Hematopoietic multipotent progenitor cell treated with erythropoietin and hydrocortisone succinate and interleukin-3 and kit ligand, for 4 days (in vitro differentiated cells): ENCODE measurements at regions not wholly inside any gene's neighbourhood (a gene's known extent, or its start where the extent isn't known, plus 50 kb on each side); places are given as distances from the start of the nearest gene placed in this dataset.
A peak's percentile ranks its signal among the peaks of the same experiment; 100 is the strongest.

ENCODE experiments used
- DNase-seq: peaks from one replicate; pipeline ENCODE4 v3.0.0-alpha.2; 2015

GRCh38 chr3:154542837-154543236 is 112.8 kb upstream of the GPR149 start:
- no peak for DNase-seq

GRCh38 chr3:154540950-154541604 is 111.1 kb upstream of the GPR149 start:
- no peak for DNase-seq

GRCh38 chr3:154538566-154539360 is 108.8 kb upstream of the GPR149 start:
- no peak for DNase-seq

- peak; percentile 17 for DNase-seq
Observed at GRCh38 chr3:154536751-154537150, 106.8 kb upstream of the GPR149 start.

GRCh38 chr3:154522036-154522602 is 92.1 kb upstream of the GPR149 start:
- peak; percentile 57 for DNase-seq

GRCh38 chr3:154517404-154517803 is 87.4 kb upstream of the GPR149 start:
- no peak for DNase-seq

GRCh38 chr3:154515921-154516320 is 85.9 kb upstream of the GPR149 start:
- no peak for DNase-seq

GRCh38 chr3:154510780-154511179 is 80.8 kb upstream of the GPR149 start:
- no peak for DNase-seq

- DNase-seq, result no peak
Observed at GRCh38 chr3:154507727-154508126, 77.7 kb upstream of the GPR149 start.

- DNase-seq, result peak; percentile 31
Observed at GRCh38 chr3:154496978-154497377, 67.0 kb upstream of the GPR149 start.

GRCh38 chr3:154496540-154496939 is 66.5 kb upstream of the GPR149 start:
- no peak for DNase-seq

GRCh38 chr3:154486949-154487348 is 57.0 kb upstream of the GPR149 start:
- DNase-seq, result no peak

- no peak for DNase-seq
Observed at GRCh38 chr3:154482507-154482906, 52.5 kb upstream of the GPR149 start.

GRCh38 chr3:154480033-154480432 is 50.0 kb upstream of the GPR149 start:
- no peak for DNase-seq
